IPS DF 6.9 (cell line): ENCODE measurements at regions not wholly inside any gene's neighbourhood (a gene's known extent, or its start where the extent isn't known, plus 50 kb on each side); places are given as distances from the start of the nearest gene placed in this dataset.
"Not testable (repeated sequence)": the region's sequence is repeated elsewhere in the genome, so short reads cannot be mapped to it uniquely, and the experiment has no call there.

ENCODE experiments used
- DNase-seq: peaks from one replicate; pipeline ENCODE4 v3.0.0-alpha.2; 2013; ENCODE audit warnings: low read depth, low spot score
- H3K27ac ChIP-seq: one replicate; pipeline ENCODE4 v1.5.1; 2013; ENCODE audit warnings: low read length, control low read depth
- H3K27me3 ChIP-seq: 2 replicates; pipeline ENCODE4 v1.6.1; 2013; ENCODE audit warnings: mild to moderate bottlenecking, low read length; ENCODE audit not compliant: control insufficient read depth, insufficient read depth
- H3K36me3 ChIP-seq: 2 replicates; pipeline ENCODE4 v1.6.1; 2013; ENCODE audit warnings: low read length; ENCODE audit not compliant: control insufficient read depth, insufficient read depth
- H3K4me1 ChIP-seq: 2 replicates; pipeline ENCODE4 v1.6.1; 2013; ENCODE audit warnings: low read length; ENCODE audit not compliant: control insufficient read depth, insufficient read depth
- H3K4me3 ChIP-seq: 2 replicates; pipeline ENCODE4 v1.5.1; 2013; ENCODE audit warnings: mild to moderate bottlenecking, low read length
- H3K9me3 ChIP-seq: 2 replicates; pipeline ENCODE4 v1.6.1; 2013; ENCODE audit warnings: low read length, inconsistent platforms; ENCODE audit not compliant: control insufficient read depth, insufficient read depth
- whole genome bisulfite sequencing: extraction: QIAGEN DNeasy Blood & Tissue Kit; methylation state at CpG from one replicate; pipeline ENCODE4 v1.1.7; 2013; ENCODE audit warnings: mixed read lengths, missing lambda C conversion rate; ENCODE audit not compliant: insufficient read length, insufficient coverage; 5-methylcytosine and 5-hydroxymethylcytosine counted together

DNA sequence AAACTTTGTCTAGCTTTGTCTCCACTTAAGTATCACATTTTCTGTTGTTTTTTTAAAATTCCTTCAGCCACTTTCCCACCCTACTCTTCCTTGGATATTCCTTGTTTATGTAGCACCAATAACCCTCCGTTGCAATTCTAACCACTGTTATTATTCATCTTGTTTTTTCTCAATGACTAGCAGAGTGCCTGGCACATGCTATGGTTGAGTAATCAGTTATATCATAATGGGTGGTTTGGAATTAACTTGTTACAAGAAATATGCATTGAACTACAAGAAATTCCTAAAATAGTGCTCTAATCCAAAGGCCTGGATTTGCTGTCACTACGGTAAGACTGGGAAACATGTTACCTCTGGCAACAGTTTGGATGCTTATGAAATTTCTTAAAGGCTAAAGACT is 756.6 kb downstream of the NOVA1 start:
- Histone ChIP-seq H3K27ac (no peak overlapping the region), H3K4me1 (no peaks in the 10 kb centered on the region), H3K36me3 (no peaks in the 10 kb centered on the region), H3K4me3 (no peak overlapping the region), H3K27me3 (no peaks in the 10 kb centered on the region), H3K9me3 (no peaks in the 10 kb centered on the region)
- no peak for DNase-seq
- no CpG with 5 or more reads among the region's 2 CpGs for WGBS

DNA sequence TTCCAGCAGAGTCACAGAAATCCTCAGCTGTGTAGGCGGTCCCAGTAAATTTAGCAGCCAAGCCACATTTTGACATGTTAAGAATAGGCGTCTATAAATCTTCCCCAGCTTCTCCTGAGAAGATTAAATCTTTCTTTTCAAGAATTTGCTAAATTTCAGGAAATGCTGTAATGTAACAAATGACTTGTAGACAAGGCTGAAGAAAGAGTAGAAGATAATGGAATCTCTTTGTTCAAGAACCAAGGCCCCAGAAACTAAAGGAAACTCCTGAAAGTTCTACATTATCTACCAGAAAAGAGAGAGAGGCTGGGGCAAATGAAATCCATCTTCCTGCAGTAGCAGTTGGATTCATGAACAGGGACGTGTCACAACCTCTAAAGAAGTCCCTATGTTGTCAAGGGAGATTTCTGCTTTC is 760.3 kb downstream of the NOVA1 start:
- no peaks in the 10 kb centered on the region for H3K27me3 ChIP-seq
- H3K4me3 ChIP-seq = no peak overlapping the region
- no peaks in the 10 kb centered on the region for H3K4me1 ChIP-seq
- WGBS = no CpG with 5 or more reads among the region's 3 CpGs
- H3K36me3 ChIP-seq = no peaks in the 10 kb centered on the region
- H3K9me3 ChIP-seq = no peaks in the 10 kb centered on the region
- DNase-seq = no peak
- no peak overlapping the region for H3K27ac ChIP-seq

DNA sequence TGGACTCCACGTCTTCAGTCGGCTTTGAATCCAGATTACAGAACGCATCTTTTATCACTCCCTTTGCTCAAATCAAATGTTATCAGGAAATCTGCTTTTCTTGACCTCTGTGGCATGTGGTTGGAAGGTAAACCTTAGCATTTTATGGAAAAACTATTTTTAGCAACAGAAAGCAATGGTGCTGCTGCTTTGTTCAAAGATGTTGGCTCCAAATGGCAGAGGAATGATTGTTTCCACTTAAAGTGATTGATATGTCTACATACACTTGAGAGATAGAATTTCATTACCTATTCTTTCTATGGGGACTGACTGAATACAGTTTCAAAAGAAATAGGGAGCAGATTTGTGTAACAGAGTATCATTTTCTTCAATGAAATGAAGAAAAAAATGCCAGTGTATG is 761.2 kb downstream of the NOVA1 start:
- Histone ChIP-seq H3K36me3 (no peaks in the 10 kb centered on the region), H3K27me3 (no peaks in the 10 kb centered on the region), H3K27ac (no peak overlapping the region), H3K4me1 (no peaks in the 10 kb centered on the region), H3K4me3 (no peak overlapping the region), H3K9me3 (no peaks in the 10 kb centered on the region)
- no peak for DNase-seq
- WGBS = no CpG with 5 or more reads among the region's 3 CpGs

DNA sequence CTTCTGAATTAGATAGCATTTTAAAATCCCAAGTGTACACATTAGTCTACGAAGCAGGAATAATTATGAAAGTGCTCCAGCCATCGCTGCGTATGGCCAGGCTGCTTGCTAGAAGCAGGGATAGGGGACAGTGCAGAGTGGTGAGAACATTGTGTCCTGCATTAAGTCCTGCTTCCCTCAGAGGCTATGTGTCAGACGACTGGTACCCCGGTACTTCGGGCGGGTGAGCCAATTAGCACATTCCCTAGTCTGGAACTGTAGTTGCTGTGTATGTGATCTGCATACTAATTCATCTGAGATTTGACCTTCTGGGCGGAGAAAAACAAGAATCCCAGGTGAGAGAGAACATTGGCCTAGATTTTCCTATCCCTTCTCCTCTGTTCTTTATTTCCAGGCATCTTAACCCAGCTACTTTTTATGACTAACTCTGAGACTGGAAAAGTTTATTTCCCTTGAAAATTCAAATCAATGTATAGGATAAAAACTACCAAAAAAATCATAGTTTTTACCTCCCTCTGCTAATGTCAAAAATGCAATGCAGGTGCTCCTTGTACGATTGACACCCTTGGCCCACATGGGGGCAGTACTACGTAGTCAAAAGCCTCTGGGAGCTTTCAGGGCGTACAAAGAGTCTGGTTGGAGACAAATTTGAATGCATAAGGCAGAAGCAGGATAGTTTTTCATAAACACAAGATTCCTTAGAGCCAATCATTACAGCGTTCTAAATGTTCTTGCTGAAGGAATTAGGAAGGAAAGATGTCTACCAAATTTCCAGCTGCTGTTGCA is 764.3 kb downstream of the NOVA1 start:
- DNase-seq = no peak
- no peaks in the 10 kb centered on the region for H3K36me3 ChIP-seq
- H3K4me1 ChIP-seq = no peaks in the 10 kb centered on the region
- H3K4me3 ChIP-seq = no peak overlapping the region
- H3K27me3 ChIP-seq = no peaks in the 10 kb centered on the region
- no peak overlapping the region for H3K27ac ChIP-seq
- H3K9me3 ChIP-seq = no peaks in the 10 kb centered on the region
- no CpG with 5 or more reads among the region's 12 CpGs for whole genome bisulfite sequencing

DNA sequence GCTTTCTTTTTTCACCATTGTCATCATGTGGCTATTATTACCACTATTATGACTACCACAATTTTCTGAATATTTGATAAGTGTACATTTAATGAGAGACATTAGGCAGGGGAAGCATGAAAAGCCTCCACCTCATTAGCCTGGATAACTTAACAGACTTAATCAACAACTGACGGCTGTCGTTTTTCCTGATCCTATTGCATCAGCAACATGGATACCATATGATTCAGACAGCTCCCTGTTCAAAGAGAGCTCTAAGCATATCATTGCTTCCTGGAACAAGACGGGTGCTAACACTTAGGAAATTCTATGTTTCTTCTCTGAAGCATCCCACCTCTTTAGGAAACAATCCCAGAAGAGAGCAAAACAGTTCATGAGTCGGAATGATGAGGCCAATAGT is 765.2 kb downstream of the NOVA1 start:
- H3K4me3 ChIP-seq = no peak overlapping the region
- H3K27ac ChIP-seq = no peak overlapping the region
- H3K27me3 ChIP-seq = no peaks in the 10 kb centered on the region
- no CpG with 5 or more reads among the region's 4 CpGs for WGBS
- no peaks in the 10 kb centered on the region for H3K9me3 ChIP-seq
- DNase-seq = no peak
- no peaks in the 10 kb centered on the region for H3K36me3 ChIP-seq
- no peaks in the 10 kb centered on the region for H3K4me1 ChIP-seq

DNA sequence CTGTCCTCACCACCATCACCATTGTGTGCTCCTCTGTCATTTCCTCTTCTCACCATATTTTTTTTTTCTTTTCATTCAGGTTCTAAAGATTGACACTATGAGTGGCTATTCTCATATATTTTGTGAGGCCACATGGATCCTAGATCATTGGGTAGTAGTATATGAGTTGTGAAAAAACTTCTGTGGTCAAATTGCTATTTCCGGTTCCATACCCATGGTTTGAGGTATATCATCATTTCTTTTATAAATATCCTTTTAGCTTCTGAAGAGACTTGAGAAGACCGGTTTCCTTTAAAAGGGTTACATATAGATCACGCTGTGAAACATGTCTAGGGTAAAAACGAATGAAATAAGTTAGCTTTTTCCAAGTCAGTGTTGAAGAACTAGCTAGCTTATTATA is 769.3 kb downstream of the NOVA1 start:
- no CpG with 5 or more reads among the region's 4 CpGs for WGBS
- Histone ChIP-seq H3K27me3 (no peaks in the 10 kb centered on the region), H3K36me3 (no peaks in the 10 kb centered on the region), H3K4me1 (no peaks in the 10 kb centered on the region), H3K9me3 (no peaks in the 10 kb centered on the region), H3K27ac (no peak overlapping the region), H3K4me3 (no peak overlapping the region)
- no peak for DNase-seq

DNA sequence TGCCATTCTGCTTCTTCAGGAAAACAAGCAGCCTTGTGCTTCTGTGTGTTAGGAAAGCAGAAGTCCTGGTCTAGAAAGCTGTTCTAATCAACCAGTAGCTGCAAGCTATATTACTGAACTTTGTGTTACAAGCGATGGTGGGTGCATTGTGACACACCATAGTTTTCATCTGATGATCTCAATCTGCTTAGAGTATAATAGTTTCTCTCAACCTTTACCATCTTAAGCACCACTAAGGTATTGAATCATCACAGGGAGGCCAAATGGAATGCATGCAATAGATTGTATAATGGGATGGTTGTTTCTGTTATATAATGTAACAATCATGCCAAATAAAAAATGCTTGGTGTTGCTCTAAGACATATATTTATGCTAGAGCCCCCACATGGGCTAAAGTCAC is 771.7 kb downstream of the NOVA1 start:
- Histone ChIP-seq H3K4me3 (no peak overlapping the region), H3K36me3 (no peaks in the 10 kb centered on the region), H3K9me3 (no peaks in the 10 kb centered on the region), H3K27ac (no peak overlapping the region), H3K27me3 (no peaks in the 10 kb centered on the region), H3K4me1 (no peaks in the 10 kb centered on the region)
- WGBS = no CpG with 5 or more reads among the region's 1 CpG
- DNase-seq = no peak

DNA sequence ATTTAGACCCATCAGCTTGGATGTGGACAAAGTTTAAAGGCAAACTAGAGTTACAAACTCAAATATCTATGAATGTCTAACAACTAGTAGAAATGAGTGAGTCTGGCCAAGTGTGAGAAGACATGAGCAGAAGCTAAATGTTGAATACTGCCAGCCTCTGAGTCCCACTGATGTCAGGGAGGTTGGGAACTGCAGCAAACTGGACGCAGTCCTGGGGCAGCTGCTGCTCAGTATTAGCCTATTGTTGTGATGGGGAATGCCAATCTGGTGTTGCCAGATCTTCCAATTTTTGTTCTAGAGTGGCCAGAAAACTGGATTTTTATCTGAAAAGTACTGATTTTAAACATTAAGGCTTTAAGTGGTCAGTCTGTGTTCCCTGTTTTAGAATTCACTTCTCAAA is 770.4 kb upstream of the STXBP6 start:
- WGBS = no CpG with 5 or more reads among the region's 1 CpG
- Histone ChIP-seq H3K9me3 (no peaks in the 10 kb centered on the region), H3K4me3 (no peak overlapping the region), H3K27me3 (no peaks in the 10 kb centered on the region), H3K27ac (no peak overlapping the region), H3K4me1 (no peaks in the 10 kb centered on the region), H3K36me3 (no peaks in the 10 kb centered on the region)
- no peak for DNase-seq

DNA sequence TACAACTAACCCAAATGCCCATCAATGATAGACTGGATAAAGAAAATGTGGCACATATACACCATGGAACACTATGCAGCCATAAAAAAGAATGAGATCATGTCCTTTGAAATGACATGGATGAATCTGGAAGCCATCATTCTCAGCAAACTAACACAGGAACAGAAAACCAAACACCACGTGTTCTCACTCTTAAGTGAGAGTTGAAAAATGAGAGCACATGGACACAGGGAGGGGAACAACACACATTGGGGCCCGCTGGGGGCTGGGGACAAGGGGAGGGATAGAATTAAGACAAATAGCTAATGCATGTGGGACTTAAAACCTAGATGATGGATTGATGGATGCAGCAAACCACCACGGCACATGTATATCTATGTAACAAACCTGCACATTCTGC is 764.7 kb upstream of the STXBP6 start:
- H3K27me3 ChIP-seq, H3K27ac ChIP-seq, H3K4me1 ChIP-seq, H3K4me3 ChIP-seq, H3K9me3 ChIP-seq, DNase-seq, H3K36me3 ChIP-seq: not testable (repeated sequence)
- no CpG with 5 or more reads among the region's 3 CpGs for WGBS

DNA sequence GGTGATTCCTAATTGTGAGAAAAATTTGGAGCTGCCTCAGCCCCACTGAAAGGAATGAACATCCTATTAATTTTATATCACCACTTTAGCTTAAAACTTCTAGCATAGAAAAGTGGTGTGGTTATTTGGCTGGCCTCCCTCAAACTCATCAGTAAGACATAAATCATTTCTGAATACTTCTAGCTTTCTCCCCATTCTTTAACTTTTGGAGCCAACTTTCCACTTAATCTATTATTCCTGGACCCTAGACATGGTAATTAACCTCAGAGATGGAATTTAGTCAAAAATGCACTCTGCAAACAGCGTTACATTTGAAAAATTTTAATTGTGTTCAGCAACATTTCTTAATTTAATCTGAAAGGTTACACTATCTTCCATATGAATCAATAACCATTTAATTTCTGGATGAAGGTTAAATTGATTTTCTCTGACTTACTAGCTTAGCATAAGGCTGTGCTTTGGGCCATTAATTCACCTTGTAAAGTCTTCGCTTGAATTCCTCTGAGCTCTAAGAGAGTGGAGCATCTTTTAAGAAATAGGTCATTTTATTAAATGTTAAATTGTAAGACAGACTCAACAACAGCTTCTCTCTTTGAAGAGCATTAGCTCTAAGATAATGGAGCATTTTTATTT is 753.6 kb upstream of the STXBP6 start:
- no CpG with 5 or more reads among the region's 2 CpGs for WGBS
- DNase-seq = no peak
- Histone ChIP-seq H3K4me3 (no peak overlapping the region), H3K27me3 (no peaks in the 10 kb centered on the region), H3K4me1 (no peaks in the 10 kb centered on the region), H3K27ac (no peak overlapping the region), H3K36me3 (no peaks in the 10 kb centered on the region), H3K9me3 (no peaks in the 10 kb centered on the region)

DNA sequence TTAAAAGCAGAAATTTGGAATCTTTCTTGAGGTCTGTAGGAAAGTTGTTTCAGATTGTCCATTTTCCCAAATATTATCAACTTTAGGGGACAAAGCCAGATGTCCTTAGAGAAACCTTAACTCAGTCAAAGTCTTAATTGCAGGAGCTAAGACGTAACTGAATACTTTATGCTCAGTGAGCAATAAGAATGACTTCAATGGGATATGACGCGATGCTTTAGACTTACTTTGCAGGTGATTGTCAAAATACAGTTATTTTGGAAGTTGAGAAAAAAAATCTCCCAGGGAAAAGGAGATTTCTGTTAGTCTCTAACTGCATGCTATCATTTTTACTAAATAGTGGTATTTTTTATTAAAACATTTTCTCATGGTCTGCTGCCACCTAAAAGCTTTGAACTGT is 750.9 kb upstream of the STXBP6 start:
- no peaks in the 10 kb centered on the region for H3K9me3 ChIP-seq
- no peaks in the 10 kb centered on the region for H3K27me3 ChIP-seq
- H3K4me1 ChIP-seq = no peaks in the 10 kb centered on the region
- H3K27ac ChIP-seq = no peak overlapping the region
- DNase-seq = no peak
- H3K36me3 ChIP-seq = no peaks in the 10 kb centered on the region
- H3K4me3 ChIP-seq = no peak overlapping the region
- WGBS = no CpG with 5 or more reads among the region's 3 CpGs
